ENCODE measurements at regions not wholly inside any gene's neighbourhood (a gene's known extent, or its start where the extent isn't known, plus 50 kb on each side); places are given as distances from the start of the nearest gene placed in this dataset.
A peak's percentile ranks its signal among the peaks of the same experiment; 100 is the strongest.

DNA sequence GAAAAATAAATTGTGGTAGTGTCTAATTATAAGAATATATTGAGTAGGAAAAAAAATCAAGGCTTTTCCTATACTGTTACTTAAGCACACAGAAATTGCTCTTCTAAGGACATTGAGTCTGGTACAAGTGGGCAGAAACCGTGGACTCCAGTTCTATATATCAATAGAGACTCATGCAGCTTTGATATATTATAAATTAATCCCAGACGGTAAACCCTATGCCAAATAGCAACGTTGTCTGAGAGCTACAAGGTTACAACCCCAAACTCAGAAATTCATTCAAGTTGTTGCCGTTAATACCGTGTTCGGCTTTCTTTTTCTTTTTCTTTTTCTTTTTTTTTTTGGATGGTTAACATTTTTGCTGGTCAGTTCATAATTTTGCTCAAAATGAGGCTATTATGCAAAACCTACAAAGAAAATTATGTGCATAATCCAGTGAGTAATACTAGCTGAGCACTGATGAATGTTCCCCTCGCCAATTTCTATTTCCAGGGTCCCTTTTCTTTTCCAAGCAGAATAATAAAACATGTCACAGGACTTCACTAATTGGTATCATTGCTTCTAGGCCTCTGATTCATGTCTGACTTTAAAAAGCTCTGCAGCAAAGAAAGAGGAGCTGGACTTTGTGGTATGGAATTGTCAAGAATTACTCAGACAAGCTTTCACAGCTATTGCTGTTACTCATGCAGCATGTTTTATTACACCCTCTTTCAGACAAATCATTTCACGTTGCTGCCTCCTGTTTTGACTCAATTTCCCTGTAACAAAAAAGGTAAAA, 737.7 kb downstream of the NLGN4X start:
- TF ChIP-seq TAF1 (IDR thresholded peaks at IDR 0.05; ENCODE audit: low read depth, low read length) (no peak), PAX5 (IDR thresholded peaks at IDR 0.05; ENCODE audit: insufficient read depth, low read length, severe bottlenecking) (no peak), POU2F2 (IDR thresholded peaks at IDR 0.05; ENCODE audit: low read depth, low read length) (no peak), POLR2A (IDR thresholded peaks at IDR 0.05; ENCODE audit: low read depth, low read length) (no peak), POLR2AphosphoS5 (IDR thresholded peaks at IDR 0.05; ENCODE audit: low read depth, low read length) (no peak), SPI1 (IDR thresholded peaks at IDR 0.05; ENCODE audit: low read depth, low read length) (no peak)
- DNase-seq (ENCODE audit: insufficient read length, low spot score) (no peak), FAIRE-seq (no peak)

DNA sequence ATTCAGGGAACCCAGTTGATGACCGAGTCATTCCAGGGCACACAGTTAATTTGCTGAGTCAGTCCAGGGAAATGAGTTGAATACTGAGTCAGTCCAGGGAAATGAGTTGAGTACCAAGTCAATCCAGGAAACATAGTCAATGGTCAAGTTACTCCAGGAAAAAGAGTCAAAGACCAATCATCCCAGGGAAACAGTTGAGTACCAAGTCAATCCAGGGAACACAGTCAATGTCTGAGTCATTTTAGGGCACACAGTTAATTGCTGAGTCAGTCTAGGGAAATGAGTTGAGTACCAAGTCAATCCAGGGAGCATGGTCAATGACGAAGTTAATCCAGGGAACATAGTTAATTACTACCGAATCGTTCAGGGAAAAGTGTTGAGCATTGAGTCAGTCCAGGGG, 754.4 kb downstream of the NLGN4X start:
- no peak for DNase-seq (ENCODE audit: insufficient read length, low spot score)
- TF ChIP-seq PAX5 (IDR thresholded peaks at IDR 0.05; ENCODE audit: insufficient read depth, low read length, severe bottlenecking) (no peak), POU2F2 (IDR thresholded peaks at IDR 0.05; ENCODE audit: low read depth, low read length) (no peak), TAF1 (IDR thresholded peaks at IDR 0.05; ENCODE audit: low read depth, low read length) (no peak), POLR2AphosphoS5 (IDR thresholded peaks at IDR 0.05; ENCODE audit: low read depth, low read length) (no peak), POLR2A (IDR thresholded peaks at IDR 0.05; ENCODE audit: low read depth, low read length) (no peak), SPI1 (IDR thresholded peaks at IDR 0.05; ENCODE audit: low read depth, low read length) (no peak)
- no peak for FAIRE-seq

DNA sequence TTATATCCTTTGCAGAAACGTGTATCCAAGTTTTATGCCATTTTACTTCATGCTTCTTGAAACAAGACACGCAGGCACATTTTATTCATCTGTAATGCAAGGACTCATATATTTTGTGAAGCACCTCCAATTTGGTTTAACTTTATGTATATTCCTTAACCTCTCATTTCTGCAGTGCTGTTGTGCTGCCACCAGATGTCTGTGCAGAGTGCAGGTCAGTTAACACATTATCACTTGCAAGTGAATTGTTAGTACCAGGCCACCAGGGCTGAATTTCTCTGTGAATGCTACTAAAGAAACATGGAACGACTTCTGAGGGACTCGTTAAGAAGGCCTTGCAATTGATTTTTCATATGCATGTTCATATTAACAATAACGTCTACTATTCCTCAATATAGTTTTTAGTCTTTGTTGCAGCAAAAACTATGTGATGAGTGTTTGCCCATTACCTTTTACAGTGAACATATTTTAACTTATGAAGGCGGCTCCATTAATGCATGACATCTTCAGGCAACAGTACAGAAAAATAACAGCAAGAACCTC, 770.3 kb downstream of the NLGN4X start:
- DNase-seq (ENCODE audit: insufficient read length, low spot score) (no peak), FAIRE-seq (peak; percentile 66)
- TF ChIP-seq POU2F2 (IDR thresholded peaks at IDR 0.05; ENCODE audit: low read depth, low read length) (no peak), POLR2AphosphoS5 (IDR thresholded peaks at IDR 0.05; ENCODE audit: low read depth, low read length) (no peak), PAX5 (IDR thresholded peaks at IDR 0.05; ENCODE audit: insufficient read depth, low read length, severe bottlenecking) (no peak), TAF1 (IDR thresholded peaks at IDR 0.05; ENCODE audit: low read depth, low read length) (no peak), SPI1 (IDR thresholded peaks at IDR 0.05; ENCODE audit: low read depth, low read length) (no peak), POLR2A (IDR thresholded peaks at IDR 0.05; ENCODE audit: low read depth, low read length) (no peak)

DNA sequence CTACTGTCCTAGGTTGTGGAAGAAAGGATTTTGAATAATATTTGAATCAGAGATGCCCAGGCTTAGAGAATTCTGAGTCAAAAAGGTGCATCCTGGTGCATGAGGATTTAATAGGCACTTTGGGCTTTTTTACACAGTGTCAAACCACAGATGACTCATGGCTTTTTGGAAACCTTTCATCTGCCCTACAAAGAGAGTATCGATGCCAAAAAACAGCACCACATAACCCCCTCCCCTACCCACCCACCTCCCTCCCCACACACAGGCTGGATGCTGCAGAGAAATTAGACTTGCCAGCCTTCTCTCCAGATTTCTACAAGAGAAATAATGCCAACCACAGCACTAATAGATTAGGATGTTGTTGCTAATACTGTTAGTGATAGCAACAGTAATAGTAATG, 779.3 kb downstream of the NLGN4X start:
- DNase-seq (ENCODE audit: insufficient read length, low spot score) (no peak), FAIRE-seq (no peak)
- TF ChIP-seq POLR2AphosphoS5 (IDR thresholded peaks at IDR 0.05; ENCODE audit: low read depth, low read length) (no peak), POLR2A (IDR thresholded peaks at IDR 0.05; ENCODE audit: low read depth, low read length) (no peak), POU2F2 (IDR thresholded peaks at IDR 0.05; ENCODE audit: low read depth, low read length) (no peak), SPI1 (IDR thresholded peaks at IDR 0.05; ENCODE audit: low read depth, low read length) (no peak), PAX5 (IDR thresholded peaks at IDR 0.05; ENCODE audit: insufficient read depth, low read length, severe bottlenecking) (no peak)

DNA sequence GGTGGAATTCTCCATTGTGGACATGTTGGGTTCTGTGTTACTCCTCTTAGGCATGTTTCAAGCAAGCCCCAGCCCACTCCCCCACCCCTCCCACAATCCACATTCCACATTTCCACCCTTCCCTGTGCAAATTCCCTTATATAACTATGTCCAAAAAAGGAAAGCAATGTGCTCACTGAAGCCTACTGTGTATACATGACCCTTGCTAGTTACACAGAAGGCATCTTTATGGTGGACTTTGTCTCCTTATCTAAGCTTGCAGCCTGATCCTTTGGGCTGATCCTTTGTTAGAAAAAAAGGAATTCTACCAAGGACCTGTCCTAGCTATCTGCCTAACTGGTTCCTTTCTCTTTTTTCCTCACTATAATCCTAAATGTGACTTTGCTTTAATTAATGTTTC, 796.8 kb downstream of the NLGN4X start:
- TF ChIP-seq POLR2A (IDR thresholded peaks at IDR 0.05; ENCODE audit: low read depth, low read length) (no peak), POU2F2 (IDR thresholded peaks at IDR 0.05; ENCODE audit: low read depth, low read length) (no peak), TAF1 (IDR thresholded peaks at IDR 0.05; ENCODE audit: low read depth, low read length) (no peak), SPI1 (IDR thresholded peaks at IDR 0.05; ENCODE audit: low read depth, low read length) (no peak)
- FAIRE-seq (peak; percentile 60), DNase-seq (ENCODE audit: insufficient read length, low spot score) (no peak)

DNA sequence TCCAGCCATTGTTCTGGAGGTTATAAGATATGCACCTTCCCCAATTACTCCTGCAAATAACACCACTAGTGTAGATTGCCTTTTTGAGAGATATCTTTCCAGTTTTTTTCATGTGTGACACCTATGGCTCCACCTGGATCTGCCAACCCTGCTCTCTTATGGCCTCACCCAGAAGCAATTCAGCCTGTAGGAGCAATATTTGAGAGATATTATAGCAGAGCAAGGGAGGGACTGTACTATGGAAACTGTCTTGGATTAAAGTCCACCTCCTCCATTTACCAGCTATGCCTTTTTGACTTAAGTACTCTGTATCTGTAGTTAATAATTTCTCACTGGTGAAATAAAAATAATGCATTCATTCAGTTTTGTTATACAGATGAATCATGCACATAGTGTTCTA, 803.5 kb downstream of the NLGN4X start:
- FAIRE-seq = no peak
- DNase-seq (ENCODE audit: insufficient read length, low spot score) = no peak
- no peak for TF ChIP-seq POU2F2 (IDR thresholded peaks at IDR 0.05; ENCODE audit: low read depth, low read length)

DNA sequence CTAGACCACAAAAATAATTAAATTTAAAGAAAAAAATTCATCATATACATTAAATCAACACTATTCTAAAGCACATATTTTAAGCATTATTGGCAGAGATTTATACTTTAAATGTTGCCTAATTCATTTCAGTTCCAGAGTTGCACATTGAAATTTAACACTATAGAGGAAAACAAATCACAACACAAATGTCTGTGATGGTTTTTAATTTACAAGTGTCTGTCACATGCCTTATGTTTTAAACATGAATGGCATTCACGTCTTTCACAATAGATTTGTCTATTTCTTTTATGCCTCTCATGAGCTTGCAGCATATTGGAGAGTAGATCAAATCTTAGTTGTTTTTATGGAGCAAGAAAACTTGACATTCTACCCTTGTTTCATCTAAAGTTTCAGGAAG, 811.3 kb downstream of the NLGN4X start:
- no peak for DNase-seq (ENCODE audit: insufficient read length, low spot score)
- no peak for FAIRE-seq
- TF ChIP-seq SPI1 (IDR thresholded peaks at IDR 0.05; ENCODE audit: low read depth, low read length) (no peak), PAX5 (IDR thresholded peaks at IDR 0.05; ENCODE audit: insufficient read depth, low read length, severe bottlenecking) (no peak), POU2F2 (IDR thresholded peaks at IDR 0.05; ENCODE audit: low read depth, low read length) (no peak), POLR2A (IDR thresholded peaks at IDR 0.05; ENCODE audit: low read depth, low read length) (no peak), POLR2AphosphoS5 (IDR thresholded peaks at IDR 0.05; ENCODE audit: low read depth, low read length) (no peak), TAF1 (IDR thresholded peaks at IDR 0.05; ENCODE audit: low read depth, low read length) (no peak)

DNA sequence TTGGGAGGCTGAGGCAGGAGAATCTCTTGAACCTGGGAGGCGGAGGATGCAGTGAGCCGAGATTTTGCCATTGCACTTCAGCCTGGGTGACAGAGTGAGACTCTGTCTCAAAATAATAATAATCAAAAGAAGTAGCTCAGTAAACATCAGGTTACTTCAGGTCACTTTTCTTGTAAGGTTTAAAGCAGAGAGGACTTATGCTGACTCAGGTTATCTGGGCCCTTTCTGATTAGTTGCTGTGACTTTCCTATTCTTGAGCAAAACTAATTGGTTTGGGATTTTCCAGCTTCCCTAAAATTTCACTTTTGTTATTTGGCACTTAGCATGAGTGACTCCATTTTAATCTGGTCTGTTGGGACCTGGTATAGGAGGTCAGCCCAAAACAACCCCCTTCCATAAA, 812.9 kb downstream of the NLGN4X start:
- no peak for FAIRE-seq
- no peak for TF ChIP-seq POLR2AphosphoS5 (IDR thresholded peaks at IDR 0.05; ENCODE audit: low read depth, low read length)
- TF ChIP-seq POLR2A (IDR thresholded peaks at IDR 0.05; ENCODE audit: low read depth, low read length) = no peak
- TF ChIP-seq POU2F2 (IDR thresholded peaks at IDR 0.05; ENCODE audit: low read depth, low read length) = no peak
- TF ChIP-seq SPI1 (IDR thresholded peaks at IDR 0.05; ENCODE audit: low read depth, low read length) = no peak
- no peak for TF ChIP-seq TAF1 (IDR thresholded peaks at IDR 0.05; ENCODE audit: low read depth, low read length)
- no peak for TF ChIP-seq PAX5 (IDR thresholded peaks at IDR 0.05; ENCODE audit: insufficient read depth, low read length, severe bottlenecking)
- no peak for DNase-seq (ENCODE audit: insufficient read length, low spot score)

DNA sequence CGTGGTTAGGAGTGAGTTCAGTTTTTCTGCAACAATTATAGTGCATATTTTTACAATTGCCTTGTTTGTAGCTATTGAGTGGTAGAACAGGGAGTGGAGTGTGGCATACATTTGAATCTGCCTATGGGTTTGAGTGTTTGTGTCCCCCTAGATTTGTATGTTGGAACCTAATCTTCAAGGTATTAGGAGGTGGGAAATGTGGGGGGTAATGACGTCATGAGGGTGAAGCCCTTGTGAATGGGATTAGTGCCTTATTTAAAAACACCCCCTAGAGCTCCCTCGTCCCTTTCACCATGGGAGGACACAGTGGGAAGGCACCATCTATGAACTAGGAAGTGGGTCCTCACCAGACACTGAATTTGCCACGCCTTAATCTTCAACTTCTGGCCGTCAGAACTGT, 819.6 kb downstream of the NLGN4X start:
- TF ChIP-seq POU2F2 (IDR thresholded peaks at IDR 0.05; ENCODE audit: low read depth, low read length) (no peak), POLR2A (IDR thresholded peaks at IDR 0.05; ENCODE audit: low read depth, low read length) (no peak), SPI1 (IDR thresholded peaks at IDR 0.05; ENCODE audit: low read depth, low read length) (no peak), TAF1 (IDR thresholded peaks at IDR 0.05; ENCODE audit: low read depth, low read length) (no peak), POLR2AphosphoS5 (IDR thresholded peaks at IDR 0.05; ENCODE audit: low read depth, low read length) (no peak), PAX5 (IDR thresholded peaks at IDR 0.05; ENCODE audit: insufficient read depth, low read length, severe bottlenecking) (no peak)
- DNase-seq (ENCODE audit: insufficient read length, low spot score) = no peak
- no peak for FAIRE-seq

DNA sequence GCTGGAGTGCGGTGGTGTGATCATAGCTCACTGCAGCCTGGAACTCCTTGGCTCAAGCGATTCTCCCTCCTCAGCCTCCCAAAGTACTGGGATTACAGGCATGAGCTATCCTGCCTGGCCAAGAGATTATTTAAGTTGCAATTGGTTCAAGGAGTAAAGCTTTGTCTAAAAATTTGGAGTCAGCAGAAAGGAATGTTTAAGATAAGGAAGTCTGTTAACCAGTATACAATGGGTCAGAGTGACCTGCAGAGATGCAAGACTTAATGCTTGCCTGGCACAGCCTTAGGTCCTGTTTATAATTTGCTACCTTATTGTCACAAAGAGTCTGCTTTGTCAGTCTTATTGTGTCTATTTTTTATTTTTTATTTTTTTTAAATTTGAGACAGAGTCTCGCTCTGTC, 826.2 kb downstream of the NLGN4X start:
- TF ChIP-seq TAF1 (IDR thresholded peaks at IDR 0.05; ENCODE audit: low read depth, low read length) (no peak), PAX5 (IDR thresholded peaks at IDR 0.05; ENCODE audit: insufficient read depth, low read length, severe bottlenecking) (no peak), POLR2A (IDR thresholded peaks at IDR 0.05; ENCODE audit: low read depth, low read length) (no peak)
- FAIRE-seq (no peak), DNase-seq (ENCODE audit: insufficient read length, low spot score) (no peak)

Data from GM12891 (cell line).